ENCODE measurements at regions not wholly inside any gene's neighbourhood (a gene's known extent, or its start where the extent isn't known, plus 50 kb on each side); places are given as distances from the start of the nearest gene placed in this dataset.

- DNase-seq: no peak
Observed at GRCh38 chr14:26199590-26200370, 398.1 kb downstream of the NOVA1 start.

GRCh38 chr14:26199096-26199495, 398.7 kb downstream of the NOVA1 start:
- no peak for DNase-seq

- no peak for DNase-seq
Observed at GRCh38 chr14:26194816-26195215, 403.0 kb downstream of the NOVA1 start.

DNA sequence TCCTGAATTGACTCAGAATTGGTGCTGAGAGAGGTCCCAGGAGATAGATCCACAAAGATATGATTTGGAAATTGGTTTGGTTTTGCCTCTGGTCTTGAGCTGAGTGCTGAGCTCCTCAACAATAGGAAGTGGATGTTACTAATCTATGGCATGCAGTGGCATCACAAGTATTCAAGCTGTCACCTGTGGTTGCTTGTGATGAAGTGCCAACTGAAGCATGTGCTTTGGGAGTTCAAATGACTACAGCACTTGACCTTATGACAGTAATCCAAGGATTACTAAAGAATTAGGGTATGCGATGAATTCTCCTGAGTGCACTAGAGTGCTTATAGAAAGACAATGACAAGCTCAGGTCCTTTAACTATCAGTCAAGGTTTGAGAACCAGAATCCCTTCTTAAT, 406.2 kb downstream of the NOVA1 start:
- DNase-seq: no peak

- DNase-seq: no peak
Observed at GRCh38 chr14:26191123-26191522, 406.7 kb downstream of the NOVA1 start.

DNA sequence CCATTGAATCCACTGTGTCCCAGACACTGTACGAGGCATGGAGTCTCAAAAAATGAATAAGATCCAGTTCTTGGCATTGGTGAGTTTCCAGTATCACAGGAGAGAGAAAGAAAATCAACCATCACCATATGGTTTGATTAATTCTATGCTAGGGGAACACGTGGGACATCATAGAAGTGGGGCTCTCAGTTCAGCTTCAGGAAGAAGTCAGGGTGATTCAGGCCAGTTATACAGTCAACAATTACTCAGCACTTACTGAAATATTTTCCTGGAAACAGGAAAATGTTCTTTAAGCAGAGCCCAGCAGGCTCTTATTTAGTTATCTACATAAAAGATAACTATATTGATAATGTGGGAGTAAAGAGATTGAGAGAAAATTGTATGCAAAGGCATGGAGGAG, 407.2 kb downstream of the NOVA1 start:
- no peak for DNase-seq

GRCh38 chr14:26187996-26188620, 409.7 kb downstream of the NOVA1 start:
- DNase-seq: no peak

DNA sequence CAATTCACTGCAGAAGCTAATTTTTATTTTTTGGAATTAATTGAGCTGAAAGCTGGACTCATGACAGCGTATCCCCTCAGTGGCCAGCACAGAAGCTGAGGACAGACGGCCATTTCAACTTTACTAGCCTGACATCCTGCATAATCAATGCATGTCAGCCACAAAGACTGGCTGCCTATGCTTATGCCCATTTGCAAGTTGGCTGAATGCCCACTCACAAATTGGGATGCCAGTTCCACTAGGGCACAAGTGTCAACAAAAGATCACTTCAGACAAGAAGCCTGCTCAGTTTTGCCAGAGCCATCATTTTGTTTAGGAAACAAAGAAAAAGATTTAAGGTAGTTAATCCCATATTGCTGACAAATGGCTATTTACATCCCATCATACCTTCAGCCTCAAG, 417.6 kb downstream of the NOVA1 start:
- no peak for DNase-seq

DNA sequence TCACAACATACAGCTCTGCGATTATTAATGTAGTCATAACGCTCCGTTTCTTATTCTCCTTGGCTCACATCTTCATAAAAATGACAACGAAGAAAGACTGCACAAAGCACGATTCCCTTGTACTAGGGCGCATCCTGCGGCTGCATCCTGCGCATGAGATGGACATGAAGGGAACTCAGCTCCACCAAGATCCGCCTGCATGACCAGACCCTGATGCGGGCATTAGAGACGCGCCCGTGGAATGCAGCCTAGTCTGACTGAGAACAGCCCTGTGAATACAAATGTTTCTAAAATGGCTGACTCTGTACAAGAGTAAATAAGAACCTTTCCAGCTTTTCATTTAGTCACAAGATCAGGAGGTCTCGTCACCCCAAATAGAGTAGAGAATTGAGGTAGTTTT, 422.2 kb downstream of the NOVA1 start:
- DNase-seq: no peak

DNA sequence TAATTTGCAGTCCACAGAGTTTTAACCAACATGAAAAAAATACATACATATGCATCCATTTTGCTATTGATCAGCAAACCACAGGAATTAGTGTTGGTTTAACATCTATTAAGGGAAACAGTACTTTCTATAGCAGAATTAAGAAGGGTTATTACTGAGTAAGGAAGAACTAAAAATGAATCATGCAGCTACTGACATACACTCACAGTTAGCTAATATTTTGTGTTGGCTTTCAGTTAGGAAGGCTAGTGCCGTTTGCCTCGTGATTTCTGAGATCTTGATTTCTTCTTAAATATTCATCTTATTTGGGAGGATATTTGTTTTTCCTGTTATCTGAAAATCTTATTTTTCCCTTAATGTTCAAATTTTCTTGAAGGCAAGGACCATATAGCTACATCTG, 423.4 kb downstream of the NOVA1 start:
- DNase-seq: no peak

- no peak for DNase-seq
Observed at GRCh38 chr14:26173581-26174110, 424.2 kb downstream of the NOVA1 start.

DNA sequence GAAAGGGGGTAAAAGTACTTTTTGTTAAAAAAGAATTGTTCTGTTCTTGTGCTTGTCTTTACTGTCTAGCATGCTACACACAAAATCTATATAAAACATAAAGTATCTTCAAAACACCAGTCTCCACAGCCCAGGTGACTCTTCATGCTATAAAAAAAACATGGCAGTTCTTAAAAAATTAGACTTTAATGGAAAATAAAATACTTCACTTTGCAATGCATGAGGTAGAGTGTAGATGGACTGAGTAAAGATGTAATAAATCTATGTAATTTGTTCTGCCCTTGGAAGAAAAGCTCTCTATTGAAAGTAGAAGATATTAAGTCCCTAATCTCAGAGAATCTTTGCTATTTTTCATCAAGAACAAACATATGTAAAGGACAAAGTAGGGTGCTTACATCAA, 425.4 kb downstream of the NOVA1 start:
- DNase-seq: no peak

DNA sequence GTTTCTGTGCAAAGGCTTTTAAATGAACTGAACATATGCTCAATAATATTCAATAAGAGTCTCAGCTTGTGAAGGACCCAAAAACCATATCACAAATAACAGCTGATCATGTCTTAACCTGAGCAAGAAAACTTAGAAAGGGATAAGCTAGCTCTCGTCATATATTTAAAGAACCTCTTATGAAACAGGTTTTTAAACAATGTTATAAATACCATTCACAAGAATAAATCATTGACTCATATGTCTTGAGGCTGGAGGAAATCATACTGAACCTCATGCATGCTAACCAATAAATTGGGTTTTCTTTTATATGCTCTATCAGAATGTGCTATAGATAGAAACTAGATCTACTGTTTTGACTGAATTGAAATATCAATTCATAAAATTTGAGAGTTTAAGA, 426.9 kb downstream of the NOVA1 start:
- no peak for DNase-seq

GRCh38 chr14:26163761-26164160, 434.1 kb downstream of the NOVA1 start:
- peak; percentile 10 for DNase-seq

GRCh38 chr14:26157517-26157916, 440.3 kb downstream of the NOVA1 start:
- no peak for DNase-seq

- no peak for DNase-seq
Observed at GRCh38 chr14:26143057-26143456, 454.8 kb downstream of the NOVA1 start.

- DNase-seq: no peak
Observed at GRCh38 chr14:26138764-26139445, 458.9 kb downstream of the NOVA1 start.

GRCh38 chr14:26137161-26137560, 460.7 kb downstream of the NOVA1 start:
- DNase-seq: no peak

DNA sequence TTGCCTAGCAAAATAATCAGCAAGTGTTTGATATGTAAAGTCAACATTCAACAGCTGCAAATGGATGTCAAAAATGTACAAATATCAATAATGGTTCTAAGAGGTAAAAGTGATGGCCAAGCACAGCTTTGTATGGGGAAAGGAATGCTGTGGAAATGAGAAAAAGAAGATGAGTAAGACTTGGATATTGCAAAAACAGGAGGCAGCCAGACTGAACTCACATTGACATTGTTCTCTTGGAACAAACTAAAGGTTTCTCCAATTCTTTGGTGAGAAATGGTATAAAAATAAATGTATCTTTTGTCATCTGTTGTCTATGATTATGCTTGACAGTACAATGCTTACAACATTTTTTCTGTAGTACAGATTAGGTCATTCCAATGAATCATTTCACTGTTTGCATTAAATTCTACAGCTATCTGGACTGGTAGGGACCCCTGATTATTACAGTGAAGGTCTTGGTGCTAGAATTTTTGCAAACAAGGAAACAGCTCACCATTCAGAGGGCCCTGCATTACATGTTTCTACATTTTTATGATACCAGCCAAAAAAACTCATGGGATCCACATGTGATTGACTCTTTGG, 465.7 kb downstream of the NOVA1 start:
- no peak for DNase-seq

DNA sequence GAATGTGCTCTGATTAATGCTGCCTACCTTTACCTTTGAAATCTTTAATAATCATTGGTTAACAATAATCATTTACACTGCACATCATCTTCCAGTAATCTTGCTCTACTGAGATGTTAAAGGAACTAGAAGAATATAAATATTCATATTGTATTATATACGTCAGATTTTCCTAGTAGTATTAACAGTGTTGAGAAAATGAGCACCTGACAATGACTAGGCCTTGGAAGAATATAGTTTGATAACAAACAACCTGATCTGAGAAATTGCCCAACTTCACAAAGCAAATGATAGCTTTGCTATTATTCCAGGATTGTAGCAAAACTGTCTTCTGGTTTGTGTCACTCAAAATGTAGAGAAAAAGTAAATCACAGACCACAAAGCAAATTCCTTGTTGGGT, 467.1 kb downstream of the NOVA1 start:
- no peak for DNase-seq

DNA sequence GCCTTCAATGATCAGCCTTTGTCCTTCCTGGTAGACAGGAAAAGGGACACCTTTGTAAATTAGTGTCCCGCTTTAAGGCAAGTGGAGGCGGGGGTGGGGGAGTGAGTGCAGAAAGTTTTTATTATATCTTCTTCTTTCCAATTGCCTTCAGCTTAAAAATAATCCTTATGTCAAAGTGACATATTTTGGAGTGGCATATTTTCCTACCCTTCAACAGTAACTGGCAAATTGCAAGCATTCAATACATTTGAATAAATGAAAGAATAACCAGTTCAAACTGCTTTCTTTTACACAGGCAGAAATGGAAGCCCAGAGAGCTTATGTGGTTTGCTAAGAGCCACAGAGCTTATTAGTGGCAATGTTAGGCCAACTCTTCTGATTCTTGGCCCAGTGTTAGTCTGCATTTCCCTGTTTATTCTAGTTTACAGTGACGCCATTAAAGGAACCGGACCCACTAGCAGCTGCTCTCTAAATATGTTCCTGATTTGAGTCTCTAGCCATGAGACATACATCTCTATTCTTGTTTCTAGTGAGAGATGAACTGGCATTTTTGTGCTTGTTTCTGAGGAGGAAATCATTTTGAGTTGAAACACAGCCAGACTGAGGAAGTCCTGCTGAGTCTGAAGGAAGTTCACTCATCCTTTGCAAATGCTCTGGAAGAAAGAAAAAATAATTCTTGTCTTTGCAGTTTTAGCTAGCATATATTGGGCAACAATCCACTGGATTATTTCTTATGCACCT, 468.7 kb downstream of the NOVA1 start:
- DNase-seq: no peak

- no peak for DNase-seq
Observed at GRCh38 chr14:26124896-26125438, 472.9 kb downstream of the NOVA1 start.

DNA sequence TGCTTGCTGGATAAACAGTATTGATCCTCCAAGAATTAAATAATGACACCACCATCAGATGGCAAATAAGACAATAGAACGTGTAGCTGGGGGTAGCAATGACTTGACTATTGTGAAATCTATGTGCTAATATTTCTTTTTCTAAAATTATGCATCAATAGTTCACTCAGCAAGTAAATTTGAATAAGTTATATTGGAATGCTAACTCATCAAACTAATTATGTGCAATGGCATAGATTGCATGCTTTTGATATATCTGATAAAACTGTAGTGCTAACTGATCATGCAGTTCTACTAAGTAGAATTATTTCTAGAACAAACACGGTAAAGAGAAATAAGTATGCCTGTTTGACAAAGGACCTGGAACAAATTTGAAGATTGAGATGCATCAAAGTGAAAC, 474.4 kb downstream of the NOVA1 start:
- no peak for DNase-seq
